C4-2B (cell line): ENCODE measurements at regions not wholly inside any gene's neighbourhood (a gene's known extent, or its start where the extent isn't known, plus 50 kb on each side); places are given as distances from the start of the nearest gene placed in this dataset.
"Not testable (repeated sequence)": the region's sequence is repeated elsewhere in the genome, so short reads cannot be mapped to it uniquely, and the experiment has no call there.

Experiments
- H3K27ac ChIP-seq: fragments of 450-650 bp; 2 replicates; pipeline ENCODE4 v1.5.1; 2017
- CTCF ChIP-seq: fragments of 450-650 bp; conservative IDR thresholded peaks from 2 replicates; pipeline ENCODE4 v1.5.1; 2017; ENCODE audit warnings: mild to moderate bottlenecking
- ZFX ChIP-seq: fragments of 450-650 bp; IDR thresholded peaks from 2 replicates; pipeline ENCODE4 v1.6.1; 2017

- no peak overlapping the region for H3K27ac ChIP-seq
- TF ChIP-seq ZFX (no peak), CTCF (no peak)
Observed at GRCh38 chr1:199929556-199929955, 98.0 kb upstream of the NR5A2 start.

GRCh38 chr1:199930067-199930466 is 97.4 kb upstream of the NR5A2 start:
- not testable (repeated sequence) for H3K27ac ChIP-seq

DNA sequence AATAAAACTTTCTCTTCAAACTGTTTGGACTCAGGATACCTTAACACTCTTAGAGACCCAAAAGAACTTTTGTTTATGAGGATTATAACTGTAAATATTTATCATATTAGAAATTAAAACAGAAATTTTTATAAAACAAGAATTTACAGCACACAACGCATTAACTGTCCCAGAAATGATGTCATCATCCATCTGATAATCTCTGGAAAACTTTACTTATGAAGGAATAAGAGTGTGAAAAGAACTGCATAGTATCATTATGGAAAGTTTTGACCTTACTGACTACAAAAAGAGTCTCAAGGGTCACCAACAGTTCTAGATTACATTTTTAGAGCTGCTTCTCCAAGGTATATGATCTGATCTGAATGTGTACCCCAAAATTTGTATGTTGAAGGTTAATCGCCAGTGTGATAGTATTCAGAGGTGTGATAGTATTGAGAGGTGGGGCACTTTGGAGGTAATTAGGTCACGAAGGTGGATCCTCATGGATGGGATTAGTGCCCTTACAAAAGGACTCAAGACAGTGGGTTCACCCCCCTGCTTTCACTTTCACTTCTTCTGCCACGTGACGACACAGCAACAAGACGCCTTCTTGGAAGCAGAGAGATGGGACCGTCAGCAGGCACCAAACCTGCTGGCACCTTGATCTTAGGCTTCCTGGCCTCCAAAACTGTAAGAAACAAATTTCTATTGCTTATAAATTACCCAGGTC is 95.7 kb upstream of the NR5A2 start:
- no peak overlapping the region for H3K27ac ChIP-seq

DNA sequence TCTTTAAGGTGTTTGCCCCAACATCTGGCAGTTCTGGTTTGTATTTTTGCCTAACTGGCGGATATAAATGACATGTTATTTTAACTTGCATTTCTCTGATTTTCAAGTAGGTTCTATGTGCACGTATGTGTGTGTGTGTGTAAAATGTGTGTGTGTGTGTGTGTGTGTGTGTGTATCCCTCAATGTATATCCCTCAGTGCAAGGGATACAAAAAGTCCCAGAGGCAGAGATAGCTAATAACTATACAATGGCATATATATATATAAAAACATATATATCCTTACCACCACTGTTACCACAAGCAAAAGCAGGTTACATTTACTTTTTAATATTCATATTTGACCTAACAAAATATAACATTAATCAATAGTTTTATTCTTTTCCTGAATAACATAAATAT is 95.0 kb upstream of the NR5A2 start:
- TF ChIP-seq ZFX (no peak), CTCF (no peak)
- H3K27ac ChIP-seq, result no peak overlapping the region

More for the DNA sequence above, 95.7 kb upstream of the NR5A2 start:
- TF ChIP-seq CTCF (no peak), ZFX (no peak)

- no peak overlapping the region for H3K27ac ChIP-seq
- TF ChIP-seq ZFX (no peak), CTCF (no peak)
Observed at GRCh38 chr1:199936441-199936840, 91.1 kb upstream of the NR5A2 start.

DNA sequence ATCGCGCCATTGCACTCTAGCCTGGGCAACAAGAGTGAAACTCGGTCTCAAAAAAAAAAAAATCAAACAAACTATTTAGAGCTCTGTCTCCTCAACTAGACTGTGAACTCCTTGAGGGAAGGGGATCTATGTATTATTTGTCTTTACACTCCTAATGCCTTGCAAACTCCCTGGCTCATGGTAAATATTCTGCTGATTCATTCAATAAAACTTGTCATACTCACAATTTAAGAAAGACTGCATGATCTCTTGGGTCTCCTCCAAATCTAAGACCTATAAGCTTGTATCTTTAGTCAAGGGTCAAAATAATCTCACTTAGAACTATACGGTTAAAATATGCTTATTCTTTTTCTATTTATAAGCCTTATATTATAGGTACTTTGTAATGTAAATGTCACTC is 90.3 kb upstream of the NR5A2 start:
- TF ChIP-seq ZFX (no peak), CTCF (no peak)
- H3K27ac ChIP-seq, result no peak overlapping the region

GRCh38 chr1:199937661-199938060 is 89.8 kb upstream of the NR5A2 start:
- no peak overlapping the region for H3K27ac ChIP-seq
- no peak for TF ChIP-seq ZFX
- TF ChIP-seq CTCF, result no peak

- no peak overlapping the region for H3K27ac ChIP-seq
- no peak for TF ChIP-seq ZFX
- no peak for TF ChIP-seq CTCF
Observed at GRCh38 chr1:199944986-199945385, 82.5 kb upstream of the NR5A2 start.
